Lower leg skin (tissue), 3 donors: ENCODE measurements at regions not wholly inside any gene's neighbourhood (a gene's known extent, or its start where the extent isn't known, plus 50 kb on each side); places are given as distances from the start of the nearest gene placed in this dataset.

Experiments used
- POLR2A ChIP-seq, 2 donors: fragments of 450-650 bp; IDR thresholded peaks; one replicate each; pipeline ENCODE4 v1.6.1; 2016 to 2017; ENCODE audit warnings: antibody characterized with exemption in 2 of 2, mild to moderate bottlenecking in 1 of 2, moderate library complexity in 1 of 2
- TF ChIP-seq, protein P1 (sequence below), 3 donors: fragments of 450-650 bp; IDR thresholded peaks; one replicate each; pipeline ENCODE4 v1.5.1; 2016; ENCODE audit warnings: antibody characterized with exemption in 3 of 3, mild to moderate bottlenecking in 3 of 3, moderate library complexity in 2 of 3

DNA sequence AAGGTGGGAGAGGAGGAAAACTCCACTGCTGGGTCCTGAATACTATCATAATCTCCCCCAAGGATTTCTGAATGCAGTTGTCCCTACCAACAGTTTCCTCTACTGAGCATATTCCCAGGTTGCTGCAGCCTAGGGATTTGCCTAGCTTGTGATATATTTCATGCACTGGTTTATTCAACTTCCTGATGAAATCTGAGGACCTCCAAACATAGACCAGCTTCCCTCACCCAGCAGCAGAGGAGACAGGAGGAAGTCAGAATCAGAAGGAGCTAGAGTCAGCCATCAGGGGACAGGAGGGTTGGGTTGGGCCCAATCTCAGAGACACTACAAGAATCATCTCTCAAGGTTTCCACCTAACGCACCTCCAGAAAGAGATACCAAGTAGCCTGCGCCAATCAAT lies 138.4 kb upstream of the TOP1 start:
- TF ChIP-seq, protein P1, sequence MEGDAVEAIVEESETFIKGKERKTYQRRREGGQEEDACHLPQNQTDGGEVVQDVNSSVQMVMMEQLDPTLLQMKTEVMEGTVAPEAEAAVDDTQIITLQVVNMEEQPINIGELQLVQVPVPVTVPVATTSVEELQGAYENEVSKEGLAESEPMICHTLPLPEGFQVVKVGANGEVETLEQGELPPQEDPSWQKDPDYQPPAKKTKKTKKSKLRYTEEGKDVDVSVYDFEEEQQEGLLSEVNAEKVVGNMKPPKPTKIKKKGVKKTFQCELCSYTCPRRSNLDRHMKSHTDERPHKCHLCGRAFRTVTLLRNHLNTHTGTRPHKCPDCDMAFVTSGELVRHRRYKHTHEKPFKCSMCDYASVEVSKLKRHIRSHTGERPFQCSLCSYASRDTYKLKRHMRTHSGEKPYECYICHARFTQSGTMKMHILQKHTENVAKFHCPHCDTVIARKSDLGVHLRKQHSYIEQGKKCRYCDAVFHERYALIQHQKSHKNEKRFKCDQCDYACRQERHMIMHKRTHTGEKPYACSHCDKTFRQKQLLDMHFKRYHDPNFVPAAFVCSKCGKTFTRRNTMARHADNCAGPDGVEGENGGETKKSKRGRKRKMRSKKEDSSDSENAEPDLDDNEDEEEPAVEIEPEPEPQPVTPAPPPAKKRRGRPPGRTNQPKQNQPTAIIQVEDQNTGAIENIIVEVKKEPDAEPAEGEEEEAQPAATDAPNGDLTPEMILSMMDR (IDR thresholded peaks at IDR 0.05) = no peak
- no peak for TF ChIP-seq POLR2A (IDR thresholded peaks at IDR 0.05)
